Body of pancreas (tissue), 4 donors: ENCODE measurements at regions not wholly inside any gene's neighbourhood (a gene's known extent, or its start where the extent isn't known, plus 50 kb on each side); places are given as distances from the start of the nearest gene placed in this dataset.

Experiments used
- POLR2A ChIP-seq, 3 donors: fragments of 450-650 bp; IDR thresholded peaks; one replicate each; pipeline ENCODE4 v1.6.1; 2016; ENCODE audit warnings: antibody characterized with exemption in 3 of 3, mild to moderate bottlenecking in 2 of 3
- TF ChIP-seq, protein P1 (sequence below), 7 experiments: fragments of 450-650 bp in 4 of 7; fragments of 200-600 bp in 3 of 7; sonication (generic) in 3 of 7; IDR thresholded peaks; one replicate each; pipeline ENCODE4 v1.5.1; 2016 to 2019; ENCODE audit warnings: antibody characterized with exemption in 7 of 7

GRCh38 chr4:134708026-134708425 lies 506.4 kb upstream of the PABPC4L start:
- TF ChIP-seq, protein P1, sequence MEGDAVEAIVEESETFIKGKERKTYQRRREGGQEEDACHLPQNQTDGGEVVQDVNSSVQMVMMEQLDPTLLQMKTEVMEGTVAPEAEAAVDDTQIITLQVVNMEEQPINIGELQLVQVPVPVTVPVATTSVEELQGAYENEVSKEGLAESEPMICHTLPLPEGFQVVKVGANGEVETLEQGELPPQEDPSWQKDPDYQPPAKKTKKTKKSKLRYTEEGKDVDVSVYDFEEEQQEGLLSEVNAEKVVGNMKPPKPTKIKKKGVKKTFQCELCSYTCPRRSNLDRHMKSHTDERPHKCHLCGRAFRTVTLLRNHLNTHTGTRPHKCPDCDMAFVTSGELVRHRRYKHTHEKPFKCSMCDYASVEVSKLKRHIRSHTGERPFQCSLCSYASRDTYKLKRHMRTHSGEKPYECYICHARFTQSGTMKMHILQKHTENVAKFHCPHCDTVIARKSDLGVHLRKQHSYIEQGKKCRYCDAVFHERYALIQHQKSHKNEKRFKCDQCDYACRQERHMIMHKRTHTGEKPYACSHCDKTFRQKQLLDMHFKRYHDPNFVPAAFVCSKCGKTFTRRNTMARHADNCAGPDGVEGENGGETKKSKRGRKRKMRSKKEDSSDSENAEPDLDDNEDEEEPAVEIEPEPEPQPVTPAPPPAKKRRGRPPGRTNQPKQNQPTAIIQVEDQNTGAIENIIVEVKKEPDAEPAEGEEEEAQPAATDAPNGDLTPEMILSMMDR (IDR thresholded peaks at IDR 0.05), result no peak
- TF ChIP-seq POLR2A (IDR thresholded peaks at IDR 0.05), result no peak
